ENCODE measurements at regions not wholly inside any gene's neighbourhood (a gene's known extent, or its start where the extent isn't known, plus 50 kb on each side); places are given as distances from the start of the nearest gene placed in this dataset.

DNA sequence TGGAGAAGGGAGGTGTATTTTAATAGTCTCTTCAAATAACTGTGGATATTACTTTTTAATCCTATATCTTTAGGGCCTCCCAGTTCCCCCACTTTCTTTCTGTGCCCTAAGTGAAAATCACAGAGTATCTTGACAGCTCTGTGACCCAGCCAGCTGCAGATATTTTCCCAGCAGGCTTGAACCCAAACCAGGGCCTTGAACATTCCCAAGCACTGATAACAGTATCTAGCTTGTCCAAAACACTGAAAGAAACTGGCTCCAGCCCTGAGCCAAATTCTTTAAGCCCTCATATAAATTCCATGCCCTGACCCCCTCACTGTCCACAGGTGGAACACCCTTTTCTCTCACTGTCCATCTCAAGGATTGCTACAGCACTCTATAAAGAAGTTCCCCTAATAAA, 388.1 kb upstream of the CHAC2 start:
- TF ChIP-seq, protein P1, sequence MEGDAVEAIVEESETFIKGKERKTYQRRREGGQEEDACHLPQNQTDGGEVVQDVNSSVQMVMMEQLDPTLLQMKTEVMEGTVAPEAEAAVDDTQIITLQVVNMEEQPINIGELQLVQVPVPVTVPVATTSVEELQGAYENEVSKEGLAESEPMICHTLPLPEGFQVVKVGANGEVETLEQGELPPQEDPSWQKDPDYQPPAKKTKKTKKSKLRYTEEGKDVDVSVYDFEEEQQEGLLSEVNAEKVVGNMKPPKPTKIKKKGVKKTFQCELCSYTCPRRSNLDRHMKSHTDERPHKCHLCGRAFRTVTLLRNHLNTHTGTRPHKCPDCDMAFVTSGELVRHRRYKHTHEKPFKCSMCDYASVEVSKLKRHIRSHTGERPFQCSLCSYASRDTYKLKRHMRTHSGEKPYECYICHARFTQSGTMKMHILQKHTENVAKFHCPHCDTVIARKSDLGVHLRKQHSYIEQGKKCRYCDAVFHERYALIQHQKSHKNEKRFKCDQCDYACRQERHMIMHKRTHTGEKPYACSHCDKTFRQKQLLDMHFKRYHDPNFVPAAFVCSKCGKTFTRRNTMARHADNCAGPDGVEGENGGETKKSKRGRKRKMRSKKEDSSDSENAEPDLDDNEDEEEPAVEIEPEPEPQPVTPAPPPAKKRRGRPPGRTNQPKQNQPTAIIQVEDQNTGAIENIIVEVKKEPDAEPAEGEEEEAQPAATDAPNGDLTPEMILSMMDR (IDR thresholded peaks at IDR 0.05; ENCODE audit: insufficient read depth, low read length, poor library complexity, severe bottlenecking): no peak
- no peak for TF ChIP-seq EZH2phosphoT487 (conservative IDR thresholded peaks at IDR 0.05; ENCODE audit: low read length)

All from SU-DHL-6 (cell line).